GM12874 (cell line): ENCODE measurements at regions not wholly inside any gene's neighbourhood (a gene's known extent, or its start where the extent isn't known, plus 50 kb on each side); places are given as distances from the start of the nearest gene placed in this dataset.

ENCODE experiments used
- TF ChIP-seq, protein P1 (sequence below): IDR thresholded peaks from 2 replicates; pipeline ENCODE4 v1.5.1; 2011; ENCODE audit warnings: low read depth, mild to moderate bottlenecking, control low read depth, low read length, moderate library complexity; ENCODE audit not compliant: insufficient read depth

DNA sequence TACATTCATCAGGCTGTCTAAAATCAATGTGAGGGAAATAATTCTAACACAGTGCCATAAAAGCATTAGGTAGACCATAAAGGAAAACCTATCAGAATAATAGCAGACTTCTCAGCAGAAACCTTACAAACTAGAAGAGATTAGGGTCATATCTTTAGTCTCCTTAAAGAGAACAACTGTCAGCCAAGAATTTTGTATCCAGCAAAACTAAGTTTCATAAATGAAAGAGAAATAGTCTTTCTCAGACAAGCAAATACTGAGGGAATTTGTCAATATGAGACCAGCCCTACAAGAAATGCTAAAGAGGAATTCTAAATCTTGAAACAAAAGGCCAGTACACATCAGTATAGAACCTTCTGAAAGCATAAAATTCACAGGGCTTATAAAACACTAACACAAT lies 482.0 kb downstream of the SATB2 start:
- TF ChIP-seq, protein P1, sequence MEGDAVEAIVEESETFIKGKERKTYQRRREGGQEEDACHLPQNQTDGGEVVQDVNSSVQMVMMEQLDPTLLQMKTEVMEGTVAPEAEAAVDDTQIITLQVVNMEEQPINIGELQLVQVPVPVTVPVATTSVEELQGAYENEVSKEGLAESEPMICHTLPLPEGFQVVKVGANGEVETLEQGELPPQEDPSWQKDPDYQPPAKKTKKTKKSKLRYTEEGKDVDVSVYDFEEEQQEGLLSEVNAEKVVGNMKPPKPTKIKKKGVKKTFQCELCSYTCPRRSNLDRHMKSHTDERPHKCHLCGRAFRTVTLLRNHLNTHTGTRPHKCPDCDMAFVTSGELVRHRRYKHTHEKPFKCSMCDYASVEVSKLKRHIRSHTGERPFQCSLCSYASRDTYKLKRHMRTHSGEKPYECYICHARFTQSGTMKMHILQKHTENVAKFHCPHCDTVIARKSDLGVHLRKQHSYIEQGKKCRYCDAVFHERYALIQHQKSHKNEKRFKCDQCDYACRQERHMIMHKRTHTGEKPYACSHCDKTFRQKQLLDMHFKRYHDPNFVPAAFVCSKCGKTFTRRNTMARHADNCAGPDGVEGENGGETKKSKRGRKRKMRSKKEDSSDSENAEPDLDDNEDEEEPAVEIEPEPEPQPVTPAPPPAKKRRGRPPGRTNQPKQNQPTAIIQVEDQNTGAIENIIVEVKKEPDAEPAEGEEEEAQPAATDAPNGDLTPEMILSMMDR = no peak

DNA sequence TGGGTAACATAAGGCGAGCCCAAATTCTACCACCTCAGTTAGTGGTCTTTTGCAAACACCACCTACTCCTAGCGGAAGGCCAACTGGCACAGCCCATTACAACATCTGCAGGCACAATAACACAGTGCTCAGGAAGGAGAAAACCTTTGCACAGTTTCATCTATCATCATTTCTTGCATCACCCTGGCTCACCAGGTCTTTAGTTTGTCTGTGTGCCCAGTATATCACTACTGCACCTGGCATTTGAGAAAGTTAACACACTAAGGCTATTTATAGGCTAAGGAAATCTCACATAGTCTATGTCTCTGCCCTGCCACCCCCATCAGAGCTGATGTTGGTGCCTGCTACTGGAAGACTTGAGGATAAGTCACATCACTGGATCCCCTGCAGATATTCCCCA lies 484.0 kb downstream of the SATB2 start:
- TF ChIP-seq, protein P1 = no peak

DNA sequence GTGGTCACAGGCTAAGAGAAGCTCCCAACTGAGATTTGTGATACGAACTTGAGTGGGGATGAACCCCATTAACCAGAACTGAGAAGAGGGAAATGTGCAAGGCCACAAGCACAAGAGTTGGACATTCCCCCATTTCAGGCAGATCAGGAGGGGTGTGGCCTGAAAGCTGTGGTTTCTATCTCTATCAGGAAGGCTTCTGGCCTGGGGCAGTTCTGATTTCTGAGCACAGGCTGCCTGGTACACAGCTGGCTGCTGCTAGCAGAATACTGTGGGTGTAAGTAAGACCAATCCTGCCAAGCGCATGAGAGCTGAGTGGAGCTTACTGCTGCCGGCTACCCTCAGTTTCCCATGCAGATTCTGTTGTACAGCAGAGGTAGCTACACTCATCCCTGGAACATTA lies 484.6 kb downstream of the SATB2 start:
- TF ChIP-seq, protein P1 = no peak

DNA sequence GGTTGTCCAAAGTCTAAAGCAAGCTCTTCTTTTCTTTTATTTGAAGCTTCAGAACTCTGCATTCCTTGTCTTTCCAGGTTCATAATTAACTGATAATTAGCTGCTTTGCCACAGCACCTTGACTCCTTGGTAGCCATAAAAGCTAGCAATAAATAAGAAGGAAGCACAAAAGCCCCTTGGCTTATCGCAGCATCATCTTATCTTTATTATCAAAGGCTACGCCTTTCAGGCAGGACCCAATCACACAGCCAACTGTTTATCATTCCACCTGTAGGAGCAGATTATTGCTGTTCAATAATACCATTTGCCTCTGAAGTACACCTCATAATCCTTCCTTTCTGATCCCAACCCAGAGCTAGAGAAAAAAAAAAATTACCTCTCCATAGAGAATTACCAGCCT lies 489.2 kb downstream of the SATB2 start:
- TF ChIP-seq, protein P1 = no peak

DNA sequence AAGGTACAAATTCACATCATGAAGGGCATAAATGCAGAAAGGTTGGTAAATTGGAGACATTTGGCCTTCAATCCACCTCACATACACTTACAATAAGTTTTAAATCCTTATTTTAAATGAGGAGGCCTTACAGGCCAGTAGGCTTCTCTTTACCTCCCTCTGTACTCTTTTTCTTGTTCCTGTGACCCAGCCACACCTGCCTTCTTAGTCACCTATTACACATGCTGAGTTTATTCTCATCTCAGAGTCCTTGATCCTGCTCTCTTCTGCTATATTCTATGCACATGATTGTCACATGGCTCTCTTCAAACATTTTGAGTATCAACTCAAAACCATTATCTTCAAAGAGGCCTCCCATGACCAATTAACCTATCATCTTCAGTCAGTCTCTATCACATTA lies 491.5 kb downstream of the SATB2 start:
- TF ChIP-seq, protein P1 = no peak

DNA sequence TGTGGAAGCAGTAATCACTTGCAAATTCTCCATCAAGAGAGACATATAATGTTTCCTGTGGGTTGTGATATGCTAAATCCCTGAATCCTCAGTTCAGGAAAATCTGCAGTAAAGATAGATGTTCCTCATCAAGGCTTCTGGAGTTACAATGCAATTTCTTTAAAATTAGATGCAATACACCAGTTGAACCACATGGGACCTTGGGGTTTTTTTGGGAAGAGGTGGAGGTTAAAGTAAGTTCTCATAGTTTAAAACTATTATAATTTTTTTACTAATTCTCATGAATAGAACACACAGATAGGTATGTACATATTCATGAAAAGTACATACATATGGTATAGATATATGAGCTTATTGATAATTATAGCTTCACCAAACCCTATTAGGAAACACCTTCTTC lies 496.2 kb downstream of the SATB2 start:
- TF ChIP-seq, protein P1 = no peak

DNA sequence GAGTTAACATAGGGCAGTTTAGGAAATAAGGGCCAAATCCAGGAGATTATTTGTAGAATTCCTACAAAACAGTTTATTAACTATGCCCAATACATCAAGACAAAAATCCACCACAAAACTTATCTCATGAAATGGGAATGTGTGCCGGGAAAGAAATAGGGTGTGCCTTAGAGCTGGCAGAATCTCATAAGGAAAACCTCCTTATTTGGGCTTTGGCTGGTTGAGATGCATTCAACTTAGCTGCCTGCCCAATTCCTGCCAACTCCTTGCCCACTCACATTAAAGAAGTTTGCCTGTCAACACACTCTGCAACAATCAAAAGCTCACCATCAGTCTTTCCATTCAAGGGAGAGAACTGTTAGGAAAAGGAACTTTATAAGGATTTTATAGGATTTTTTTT lies 500.6 kb downstream of the SATB2 start:
- TF ChIP-seq, protein P1 = no peak

DNA sequence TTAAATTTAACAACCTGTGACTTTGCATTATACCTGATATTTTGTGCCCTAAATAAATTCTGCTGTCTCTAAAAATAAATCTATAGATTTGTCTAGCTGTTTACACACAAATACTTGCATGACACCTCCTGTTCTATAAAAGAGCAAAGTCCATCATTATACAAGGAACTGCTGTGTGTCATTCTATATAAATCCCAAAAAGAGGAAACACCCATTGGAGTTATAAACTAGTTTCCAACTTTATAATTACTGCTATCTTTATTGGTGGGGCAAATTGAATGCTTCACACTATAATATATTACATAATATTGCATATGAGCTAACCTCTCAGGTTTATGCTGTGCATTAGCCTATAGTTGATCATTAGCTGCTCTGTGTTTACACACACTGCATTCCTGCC lies 504.4 kb downstream of the SATB2 start:
- TF ChIP-seq, protein P1 = no peak
